ENCODE measurements at regions not wholly inside any gene's neighbourhood (a gene's known extent, or its start where the extent isn't known, plus 50 kb on each side); places are given as distances from the start of the nearest gene placed in this dataset.

GRCh38 chr2:104452558-104452957 lies 401.4 kb upstream of the POU3F3 start:
- Mint-ChIP-seq H3K27me3 (ENCODE audit: unreplicated experiment) (no peaks in the 10 kb centered on the region), H3K4me3 (ENCODE audit: unreplicated experiment) (no peak overlapping the region), H3K36me3 (ENCODE audit: unreplicated experiment) (no peaks in the 10 kb centered on the region), H3K9me3 (ENCODE audit: unreplicated experiment) (no peaks in the 10 kb centered on the region), H3K27ac (ENCODE audit: unreplicated experiment) (no peak overlapping the region), H3K4me1 (ENCODE audit: low read depth, unreplicated experiment) (no peaks in the 10 kb centered on the region)
- TF ChIP-seq, protein P1, sequence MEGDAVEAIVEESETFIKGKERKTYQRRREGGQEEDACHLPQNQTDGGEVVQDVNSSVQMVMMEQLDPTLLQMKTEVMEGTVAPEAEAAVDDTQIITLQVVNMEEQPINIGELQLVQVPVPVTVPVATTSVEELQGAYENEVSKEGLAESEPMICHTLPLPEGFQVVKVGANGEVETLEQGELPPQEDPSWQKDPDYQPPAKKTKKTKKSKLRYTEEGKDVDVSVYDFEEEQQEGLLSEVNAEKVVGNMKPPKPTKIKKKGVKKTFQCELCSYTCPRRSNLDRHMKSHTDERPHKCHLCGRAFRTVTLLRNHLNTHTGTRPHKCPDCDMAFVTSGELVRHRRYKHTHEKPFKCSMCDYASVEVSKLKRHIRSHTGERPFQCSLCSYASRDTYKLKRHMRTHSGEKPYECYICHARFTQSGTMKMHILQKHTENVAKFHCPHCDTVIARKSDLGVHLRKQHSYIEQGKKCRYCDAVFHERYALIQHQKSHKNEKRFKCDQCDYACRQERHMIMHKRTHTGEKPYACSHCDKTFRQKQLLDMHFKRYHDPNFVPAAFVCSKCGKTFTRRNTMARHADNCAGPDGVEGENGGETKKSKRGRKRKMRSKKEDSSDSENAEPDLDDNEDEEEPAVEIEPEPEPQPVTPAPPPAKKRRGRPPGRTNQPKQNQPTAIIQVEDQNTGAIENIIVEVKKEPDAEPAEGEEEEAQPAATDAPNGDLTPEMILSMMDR (IDR thresholded peaks at IDR 0.05; ENCODE audit: partially characterized antibody, unreplicated experiment), result no peak
- DNase-seq, result no peak

DNA sequence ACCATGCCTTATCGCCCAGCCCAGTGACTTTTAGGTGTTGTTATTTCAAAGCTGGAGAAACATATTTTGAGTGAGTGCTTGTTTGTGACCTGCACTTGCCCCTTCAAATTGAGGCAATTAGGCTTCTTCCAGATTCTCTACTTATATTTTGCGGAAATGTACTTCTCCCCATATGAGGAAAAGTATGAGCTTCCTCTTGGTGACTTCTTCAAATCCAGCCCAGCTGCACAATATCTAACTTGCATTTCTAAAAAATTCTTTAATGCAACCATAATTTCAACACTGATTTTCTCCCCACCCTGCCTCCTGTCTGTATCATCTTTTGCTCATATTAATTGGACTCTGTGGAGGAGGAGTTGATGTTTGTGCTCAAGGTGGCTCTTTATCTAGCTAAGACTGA lies 391.2 kb upstream of the POU3F3 start:
- no peaks in the 10 kb centered on the region for H3K4me1 Mint-ChIP-seq (ENCODE audit: low read depth, unreplicated experiment)
- TF ChIP-seq, protein P1 (IDR thresholded peaks at IDR 0.05; ENCODE audit: partially characterized antibody, unreplicated experiment), result no peak
- no peaks in the 10 kb centered on the region for H3K27me3 Mint-ChIP-seq (ENCODE audit: unreplicated experiment)
- no peak for DNase-seq
- no peak overlapping the region for H3K4me3 Mint-ChIP-seq (ENCODE audit: unreplicated experiment)
- no peaks in the 10 kb centered on the region for H3K36me3 Mint-ChIP-seq (ENCODE audit: unreplicated experiment)
- H3K9me3 Mint-ChIP-seq (ENCODE audit: unreplicated experiment), result no peaks in the 10 kb centered on the region
- no peak overlapping the region for H3K27ac Mint-ChIP-seq (ENCODE audit: unreplicated experiment)

- TF ChIP-seq, protein P1 (IDR thresholded peaks at IDR 0.05; ENCODE audit: partially characterized antibody, unreplicated experiment), result no peak
- no peaks in the 10 kb centered on the region for H3K27me3 Mint-ChIP-seq (ENCODE audit: unreplicated experiment)
- no peak overlapping the region for H3K4me3 Mint-ChIP-seq (ENCODE audit: unreplicated experiment)
- no peaks in the 10 kb centered on the region for H3K36me3 Mint-ChIP-seq (ENCODE audit: unreplicated experiment)
- no peak overlapping the region for H3K27ac Mint-ChIP-seq (ENCODE audit: unreplicated experiment)
- H3K4me1 Mint-ChIP-seq (ENCODE audit: low read depth, unreplicated experiment), result peaks cover 3% of the 10 kb centered on the region
- no peak for DNase-seq
- H3K9me3 Mint-ChIP-seq (ENCODE audit: unreplicated experiment), result no peaks in the 10 kb centered on the region
Observed at GRCh38 chr2:104465981-104466380, 387.9 kb upstream of the POU3F3 start.

DNA sequence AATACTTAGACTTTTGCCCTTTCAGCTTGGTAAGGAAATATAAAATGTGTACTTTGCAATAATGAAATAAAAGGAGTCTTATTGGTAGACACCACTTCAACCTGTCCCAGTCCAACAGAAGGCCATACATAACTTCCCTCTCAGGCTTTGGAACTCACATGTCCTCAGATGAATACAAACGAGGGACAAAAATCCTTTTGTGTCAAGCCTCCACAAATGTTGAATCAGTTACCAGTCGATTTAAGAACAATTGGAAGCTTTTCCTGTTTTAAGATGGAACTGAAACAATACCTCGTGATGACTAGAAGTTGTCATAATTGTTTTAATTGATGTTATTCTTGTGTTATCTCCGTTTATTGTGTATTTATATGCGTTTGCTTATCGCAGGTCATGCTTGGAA lies 385.1 kb upstream of the POU3F3 start:
- H3K27ac Mint-ChIP-seq (ENCODE audit: unreplicated experiment), result no peak overlapping the region
- H3K9me3 Mint-ChIP-seq (ENCODE audit: unreplicated experiment), result no peaks in the 10 kb centered on the region
- TF ChIP-seq, protein P1 (IDR thresholded peaks at IDR 0.05; ENCODE audit: partially characterized antibody, unreplicated experiment), result no peak
- DNase-seq, result no peak
- no peaks in the 10 kb centered on the region for H3K27me3 Mint-ChIP-seq (ENCODE audit: unreplicated experiment)
- H3K36me3 Mint-ChIP-seq (ENCODE audit: unreplicated experiment), result no peaks in the 10 kb centered on the region
- H3K4me1 Mint-ChIP-seq (ENCODE audit: low read depth, unreplicated experiment), result peaks cover 3% of the 10 kb centered on the region
- no peak overlapping the region for H3K4me3 Mint-ChIP-seq (ENCODE audit: unreplicated experiment)

DNA sequence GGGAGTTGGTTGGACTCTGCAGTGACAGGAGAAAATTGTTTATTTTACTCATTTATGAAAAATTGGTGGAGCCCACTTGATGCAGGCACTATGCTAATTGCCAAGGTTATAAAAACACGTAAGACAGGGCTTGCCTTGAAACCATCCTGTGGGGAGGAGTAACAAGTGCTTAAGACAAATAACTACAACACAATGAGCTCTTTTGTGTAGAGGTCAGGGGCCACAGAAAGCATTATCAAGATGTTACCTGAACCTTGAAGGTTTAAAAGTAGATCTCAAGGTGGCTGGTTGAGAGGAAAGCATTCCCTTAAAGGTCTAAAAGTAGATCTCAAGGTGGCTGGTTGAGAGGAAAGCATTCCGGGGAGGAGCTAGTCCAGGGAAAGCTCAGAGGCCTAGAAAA lies 381.8 kb upstream of the POU3F3 start:
- TF ChIP-seq, protein P1 (IDR thresholded peaks at IDR 0.05; ENCODE audit: partially characterized antibody, unreplicated experiment), result no peak
- Mint-ChIP-seq H3K9me3 (ENCODE audit: unreplicated experiment) (no peaks in the 10 kb centered on the region), H3K4me3 (ENCODE audit: unreplicated experiment) (no peak overlapping the region), H3K4me1 (ENCODE audit: low read depth, unreplicated experiment) (peaks cover 3% of the 10 kb centered on the region), H3K27me3 (ENCODE audit: unreplicated experiment) (no peaks in the 10 kb centered on the region), H3K36me3 (ENCODE audit: unreplicated experiment) (no peaks in the 10 kb centered on the region), H3K27ac (ENCODE audit: unreplicated experiment) (no peak overlapping the region)
- no peak for DNase-seq

Data from glutamatergic neuron (in vitro differentiated cells).